ENCODE measurements at regions not wholly inside any gene's neighbourhood (a gene's known extent, or its start where the extent isn't known, plus 50 kb on each side); places are given as distances from the start of the nearest gene placed in this dataset.
"Not testable (repeated sequence)": the region's sequence is repeated elsewhere in the genome, so short reads cannot be mapped to it uniquely, and the experiment has no call there.

- Histone ChIP-seq H4K20me1 (ENCODE audit: control insufficient read depth, extremely low read depth, insufficient read depth, low read length) (no peaks in the 10 kb centered on the region), H3K27ac (ENCODE audit: insufficient read depth, low read length) (no peak overlapping the region), H3K27me3 (ENCODE audit: control insufficient read depth, insufficient read depth, low read length) (no peaks in the 10 kb centered on the region), H3K79me2 (ENCODE audit: control insufficient read depth, insufficient read depth, low read length) (no peaks in the 10 kb centered on the region), H3K9ac (ENCODE audit: insufficient read depth, low read length) (no peak overlapping the region), H3K4me1 (ENCODE audit: control insufficient read depth, extremely low read depth, insufficient read depth, low read length) (no peaks in the 10 kb centered on the region), H3K4me3 (replicated peaks in 1 of 4; ENCODE audit: control extremely low read depth in 1 of 4, insufficient read depth in 1 of 4, low read depth in 3 of 4, low read length in 4 of 4) (no peak overlapping the region), H3K4me2 (ENCODE audit: extremely low read depth, insufficient read depth, low read length) (no peak overlapping the region), H2AFZ (ENCODE audit: low read length) (no peak overlapping the region), H3K36me3 (ENCODE audit: control insufficient read depth, insufficient read depth, low read length) (no peaks in the 10 kb centered on the region), H3K9me3 (ENCODE audit: control insufficient read depth, insufficient read depth, low read depth, low read length) (no peaks in the 10 kb centered on the region)
- peak in 1 of 2 donors; percentile 36 for DNase-seq (ENCODE audit: low read depth in 2 of 2)
- no peak for TF ChIP-seq EZH2 (IDR thresholded peaks at IDR 0.05; ENCODE audit: low read length, missing control alignments)
- no peak for TF ChIP-seq CTCF (conservative IDR thresholded peaks at IDR 0.05 in 1 of 2, IDR thresholded peaks at IDR 0.05 in 1 of 2; ENCODE audit: low read depth in 1 of 2, low read length in 2 of 2)
These were observed 136.8 kb upstream of the PRKD1 start for GRCh38 chr14:30064454-30064853.

- Histone ChIP-seq H3K36me3 (ENCODE audit: control insufficient read depth, insufficient read depth, low read length) (no peaks in the 10 kb centered on the region), H2AFZ (ENCODE audit: low read length) (no peak overlapping the region), H4K20me1 (ENCODE audit: control insufficient read depth, extremely low read depth, insufficient read depth, low read length) (no peaks in the 10 kb centered on the region), H3K9ac (ENCODE audit: insufficient read depth, low read length) (no peak overlapping the region), H3K4me2 (ENCODE audit: extremely low read depth, insufficient read depth, low read length) (no peak overlapping the region), H3K79me2 (ENCODE audit: control insufficient read depth, insufficient read depth, low read length) (no peaks in the 10 kb centered on the region), H3K4me3 (replicated peaks in 1 of 4; ENCODE audit: control extremely low read depth in 1 of 4, insufficient read depth in 1 of 4, low read depth in 3 of 4, low read length in 4 of 4) (no peak overlapping the region), H3K9me3 (ENCODE audit: control insufficient read depth, insufficient read depth, low read depth, low read length) (no peaks in the 10 kb centered on the region), H3K27me3 (ENCODE audit: control insufficient read depth, insufficient read depth, low read length) (no peaks in the 10 kb centered on the region), H3K27ac (ENCODE audit: insufficient read depth, low read length) (no peak overlapping the region), H3K4me1 (ENCODE audit: control insufficient read depth, extremely low read depth, insufficient read depth, low read length) (no peaks in the 10 kb centered on the region)
- DNase-seq (ENCODE audit: low read depth in 2 of 2) = peak in 1 of 2 donors; percentile 55
- TF ChIP-seq EZH2 (IDR thresholded peaks at IDR 0.05; ENCODE audit: low read length, missing control alignments) = no peak
- no peak for TF ChIP-seq CTCF (conservative IDR thresholded peaks at IDR 0.05 in 1 of 2, IDR thresholded peaks at IDR 0.05 in 1 of 2; ENCODE audit: low read depth in 1 of 2, low read length in 2 of 2)
These were observed 141.9 kb upstream of the PRKD1 start for GRCh38 chr14:30069536-30069935.

DNA sequence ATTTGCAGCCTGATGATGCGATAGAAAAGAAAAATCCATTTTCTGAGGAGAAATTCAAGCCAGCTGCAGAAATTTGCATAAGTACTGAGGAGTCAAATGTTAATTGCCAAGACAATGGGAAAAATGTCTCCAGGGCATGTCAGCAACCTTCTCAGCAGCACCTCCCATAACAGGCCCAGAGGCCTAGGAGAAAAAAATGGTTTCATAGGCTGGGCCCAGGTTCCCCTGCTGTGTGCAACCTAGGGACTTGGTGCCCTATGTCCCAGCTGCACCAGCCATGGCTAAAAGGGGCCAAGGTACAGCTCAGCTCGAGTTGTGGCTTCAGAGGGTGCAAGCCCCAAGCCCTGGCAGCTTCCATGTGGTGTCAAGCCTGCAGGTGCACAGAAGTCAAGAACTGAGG, 144.8 kb upstream of the PRKD1 start:
- not testable (repeated sequence) for H3K4me1 ChIP-seq (ENCODE audit: control insufficient read depth, extremely low read depth, insufficient read depth, low read length); DNase-seq (ENCODE audit: low read depth in 2 of 2); H3K27me3 ChIP-seq (ENCODE audit: control insufficient read depth, insufficient read depth, low read length); H3K9me3 ChIP-seq (ENCODE audit: control insufficient read depth, insufficient read depth, low read depth, low read length); H3K36me3 ChIP-seq (ENCODE audit: control insufficient read depth, insufficient read depth, low read length); H3K9ac ChIP-seq (ENCODE audit: insufficient read depth, low read length); H3K27ac ChIP-seq (ENCODE audit: insufficient read depth, low read length); H2AFZ ChIP-seq (ENCODE audit: low read length); H3K79me2 ChIP-seq (ENCODE audit: control insufficient read depth, insufficient read depth, low read length); H3K4me3 ChIP-seq (replicated peaks in 1 of 4; ENCODE audit: control extremely low read depth in 1 of 4, insufficient read depth in 1 of 4, low read depth in 3 of 4, low read length in 4 of 4); H4K20me1 ChIP-seq (ENCODE audit: control insufficient read depth, extremely low read depth, insufficient read depth, low read length); H3K4me2 ChIP-seq (ENCODE audit: extremely low read depth, insufficient read depth, low read length)
